Neural cell (in vitro differentiated cells): ENCODE measurements at regions not wholly inside any gene's neighbourhood (a gene's known extent, or its start where the extent isn't known, plus 50 kb on each side); places are given as distances from the start of the nearest gene placed in this dataset.

Experiments used
- H2AFZ ChIP-seq: fragments of 200-600, 300-800 bp; sonication (generic), shearing (Covaris generic); 2 replicates; pipeline ENCODE4 v1.6.0; 2014; ENCODE audit warnings: low read depth, mild to moderate bottlenecking, antibody characterized with exemption, low read length, moderate library complexity
- H3F3A ChIP-seq: fragments of 200-600 bp; shearing (Covaris generic); 2 replicates; pipeline ENCODE4 v1.6.1; 2016; ENCODE audit warnings: mild to moderate bottlenecking, moderate library complexity, mixed read lengths, antibody characterized with exemption, low read length; ENCODE audit not compliant: insufficient read depth, poor library complexity, severe bottlenecking
- H3K27ac ChIP-seq: fragments of 200-600, 300-800 bp; sonication (generic), shearing (Covaris generic); 2 replicates; pipeline ENCODE4 v1.5.1; 2014; ENCODE audit warnings: mild to moderate bottlenecking, low read length, moderate library complexity
- H3K27me3 ChIP-seq: fragments of 300-800, 200-600 bp; sonication (generic), shearing (Covaris generic); 2 replicates; pipeline ENCODE4 v1.6.0; 2014; ENCODE audit warnings: mild to moderate bottlenecking, low read depth, low read length, moderate library complexity; ENCODE audit not compliant: insufficient read depth
- H3K36me3 ChIP-seq: fragments of 300-800, 200-600 bp; sonication (generic), shearing (Covaris generic); 2 replicates; pipeline ENCODE4 v1.5.1; 2014; ENCODE audit warnings: mild to moderate bottlenecking, antibody characterized with exemption, low read length, moderate library complexity; ENCODE audit not compliant: insufficient read depth
- H3K4me2 ChIP-seq: fragments of 300-800, 200-600 bp; sonication (generic), shearing (Covaris generic); 2 replicates; pipeline ENCODE4 v1.6.0; 2014; ENCODE audit warnings: mild to moderate bottlenecking, low read length
- H3K4me3 ChIP-seq: fragments of 300-800, 200-600 bp; sonication (generic), shearing (Covaris generic); 2 replicates; pipeline ENCODE4 v1.5.1; 2014; ENCODE audit warnings: mild to moderate bottlenecking, low read length, moderate library complexity
- H3K79me2 ChIP-seq: fragments of 200-600 bp; shearing (Covaris generic); replicated peaks from 2 replicates; pipeline ENCODE4 v1.6.0; 2014; ENCODE audit warnings: mild to moderate bottlenecking, low read length, moderate library complexity; ENCODE audit not compliant: insufficient read depth
- H3K9ac ChIP-seq: fragments of 300-800, 200-600 bp; sonication (generic), shearing (Covaris generic); 2 replicates; pipeline ENCODE4 v1.6.1; 2016; ENCODE audit warnings: mild to moderate bottlenecking, low read length, mixed read lengths
- H3K9me2 ChIP-seq: fragments of 200-600 bp; shearing (Covaris generic); 2 replicates; pipeline ENCODE4 v1.6.1; 2016; ENCODE audit warnings: mild to moderate bottlenecking, low read length, mixed read lengths; ENCODE audit not compliant: insufficient read depth
- H3K9me3 ChIP-seq: fragments of 200-600, 300-800 bp; sonication (generic), shearing (Covaris generic); 2 replicates; pipeline ENCODE4 v1.6.1; 2016; ENCODE audit warnings: mild to moderate bottlenecking, mixed run types, low read length, moderate library complexity, mixed read lengths
- H4K20me1 ChIP-seq: fragments of 200-600 bp; shearing (Covaris generic); 2 replicates; pipeline ENCODE4 v1.6.1; 2016; ENCODE audit warnings: mild to moderate bottlenecking, mixed run types; ENCODE audit not compliant: insufficient read depth
- EP300 ChIP-seq: fragments of 450-650 bp; conservative IDR thresholded peaks from 2 replicates; pipeline ENCODE4 v1.6.1; 2014; ENCODE audit warnings: antibody characterized with exemption, mild to moderate bottlenecking, moderate library complexity; ENCODE audit not compliant: poor library complexity, severe bottlenecking
- EZH2 ChIP-seq: fragments of 200-600, 300-800 bp; shearing (Covaris generic), sonication (generic); IDR thresholded peaks from 2 replicates; pipeline ENCODE4 v1.6.1; 2014; ENCODE audit warnings: antibody characterized with exemption, low read length, borderline replicate concordance, mild to moderate bottlenecking; ENCODE audit not compliant: insufficient read depth, poor library complexity, severe bottlenecking
- MXI1 ChIP-seq: fragments of 450-650 bp; conservative IDR thresholded peaks from 2 replicates; pipeline ENCODE4 v1.6.1; 2014; ENCODE audit warnings: antibody characterized with exemption, mild to moderate bottlenecking; ENCODE audit not compliant: poor library complexity, severe bottlenecking
- POLR2AphosphoS5 ChIP-seq: IDR thresholded peaks from 2 replicates; pipeline ENCODE4 v1.6.1; 2012
- RAD21 ChIP-seq: fragments of 450-650 bp; conservative IDR thresholded peaks from 2 replicates; pipeline ENCODE4 v1.6.1; 2014; ENCODE audit warnings: antibody characterized with exemption, mild to moderate bottlenecking, moderate library complexity
- SMC3 ChIP-seq: fragments of 450-650 bp; conservative IDR thresholded peaks from 2 replicates; pipeline ENCODE4 v1.6.1; 2014; ENCODE audit warnings: antibody characterized with exemption, mild to moderate bottlenecking, moderate library complexity; ENCODE audit not compliant: poor library complexity
- TAF1 ChIP-seq: IDR thresholded peaks from 2 replicates; pipeline ENCODE4 v1.6.1; 2012; ENCODE audit warnings: low read depth
- TF ChIP-seq, protein P1 (sequence below): IDR thresholded peaks from 2 replicates; pipeline ENCODE4 v1.6.1; 2012; ENCODE audit warnings: borderline replicate concordance
- TF ChIP-seq, protein P2 (sequence below): fragments of 450-650 bp; IDR thresholded peaks from 2 replicates; pipeline ENCODE4 v1.5.1; 2014; ENCODE audit warnings: antibody characterized with exemption, mild to moderate bottlenecking, moderate library complexity; ENCODE audit not compliant: poor library complexity, severe bottlenecking

DNA sequence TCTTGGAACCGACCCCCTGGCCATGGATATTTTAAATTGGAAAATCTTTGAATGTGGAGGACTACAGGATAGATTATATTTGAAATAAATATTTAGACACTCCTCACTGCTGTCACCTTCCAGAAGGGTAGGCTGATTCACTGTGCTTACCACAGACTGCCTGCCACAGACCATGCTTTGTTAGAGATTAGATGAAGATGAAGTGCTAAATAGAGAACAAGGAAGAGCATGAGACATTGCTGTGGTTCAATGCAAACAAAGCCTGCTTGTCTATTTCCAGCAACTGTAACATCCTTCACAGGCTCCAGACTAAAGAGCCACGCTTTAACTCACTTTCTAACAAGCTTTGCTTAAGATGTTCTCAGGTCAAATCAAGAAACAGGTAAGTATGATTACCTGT, 81.0 kb upstream of the TMEM17 start:
- H3K27ac ChIP-seq, result no peak overlapping the region
- no peaks in the 10 kb centered on the region for H3K9me2 ChIP-seq
- H3K4me3 ChIP-seq, result no peak overlapping the region
- no peaks in the 10 kb centered on the region for H3K27me3 ChIP-seq
- H3K9ac ChIP-seq, result no peak overlapping the region
- H2AFZ ChIP-seq, result no peak overlapping the region
- H3K9me3 ChIP-seq, result no peaks in the 10 kb centered on the region
- H4K20me1 ChIP-seq, result no peaks in the 10 kb centered on the region
- no peaks in the 10 kb centered on the region for H3K79me2 ChIP-seq
- H3F3A ChIP-seq, result no peaks in the 10 kb centered on the region
- no peak overlapping the region for H3K4me2 ChIP-seq
- TF ChIP-seq TAF1 (no peak), SMC3 (no peak), RAD21 (no peak), MXI1 (no peak), EP300 (no peak), EZH2 (no peak), POLR2AphosphoS5 (no peak)
- TF ChIP-seq, protein P1, sequence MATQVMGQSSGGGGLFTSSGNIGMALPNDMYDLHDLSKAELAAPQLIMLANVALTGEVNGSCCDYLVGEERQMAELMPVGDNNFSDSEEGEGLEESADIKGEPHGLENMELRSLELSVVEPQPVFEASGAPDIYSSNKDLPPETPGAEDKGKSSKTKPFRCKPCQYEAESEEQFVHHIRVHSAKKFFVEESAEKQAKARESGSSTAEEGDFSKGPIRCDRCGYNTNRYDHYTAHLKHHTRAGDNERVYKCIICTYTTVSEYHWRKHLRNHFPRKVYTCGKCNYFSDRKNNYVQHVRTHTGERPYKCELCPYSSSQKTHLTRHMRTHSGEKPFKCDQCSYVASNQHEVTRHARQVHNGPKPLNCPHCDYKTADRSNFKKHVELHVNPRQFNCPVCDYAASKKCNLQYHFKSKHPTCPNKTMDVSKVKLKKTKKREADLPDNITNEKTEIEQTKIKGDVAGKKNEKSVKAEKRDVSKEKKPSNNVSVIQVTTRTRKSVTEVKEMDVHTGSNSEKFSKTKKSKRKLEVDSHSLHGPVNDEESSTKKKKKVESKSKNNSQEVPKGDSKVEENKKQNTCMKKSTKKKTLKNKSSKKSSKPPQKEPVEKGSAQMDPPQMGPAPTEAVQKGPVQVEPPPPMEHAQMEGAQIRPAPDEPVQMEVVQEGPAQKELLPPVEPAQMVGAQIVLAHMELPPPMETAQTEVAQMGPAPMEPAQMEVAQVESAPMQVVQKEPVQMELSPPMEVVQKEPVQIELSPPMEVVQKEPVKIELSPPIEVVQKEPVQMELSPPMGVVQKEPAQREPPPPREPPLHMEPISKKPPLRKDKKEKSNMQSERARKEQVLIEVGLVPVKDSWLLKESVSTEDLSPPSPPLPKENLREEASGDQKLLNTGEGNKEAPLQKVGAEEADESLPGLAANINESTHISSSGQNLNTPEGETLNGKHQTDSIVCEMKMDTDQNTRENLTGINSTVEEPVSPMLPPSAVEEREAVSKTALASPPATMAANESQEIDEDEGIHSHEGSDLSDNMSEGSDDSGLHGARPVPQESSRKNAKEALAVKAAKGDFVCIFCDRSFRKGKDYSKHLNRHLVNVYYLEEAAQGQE, result no peak
- TF ChIP-seq, protein P2, sequence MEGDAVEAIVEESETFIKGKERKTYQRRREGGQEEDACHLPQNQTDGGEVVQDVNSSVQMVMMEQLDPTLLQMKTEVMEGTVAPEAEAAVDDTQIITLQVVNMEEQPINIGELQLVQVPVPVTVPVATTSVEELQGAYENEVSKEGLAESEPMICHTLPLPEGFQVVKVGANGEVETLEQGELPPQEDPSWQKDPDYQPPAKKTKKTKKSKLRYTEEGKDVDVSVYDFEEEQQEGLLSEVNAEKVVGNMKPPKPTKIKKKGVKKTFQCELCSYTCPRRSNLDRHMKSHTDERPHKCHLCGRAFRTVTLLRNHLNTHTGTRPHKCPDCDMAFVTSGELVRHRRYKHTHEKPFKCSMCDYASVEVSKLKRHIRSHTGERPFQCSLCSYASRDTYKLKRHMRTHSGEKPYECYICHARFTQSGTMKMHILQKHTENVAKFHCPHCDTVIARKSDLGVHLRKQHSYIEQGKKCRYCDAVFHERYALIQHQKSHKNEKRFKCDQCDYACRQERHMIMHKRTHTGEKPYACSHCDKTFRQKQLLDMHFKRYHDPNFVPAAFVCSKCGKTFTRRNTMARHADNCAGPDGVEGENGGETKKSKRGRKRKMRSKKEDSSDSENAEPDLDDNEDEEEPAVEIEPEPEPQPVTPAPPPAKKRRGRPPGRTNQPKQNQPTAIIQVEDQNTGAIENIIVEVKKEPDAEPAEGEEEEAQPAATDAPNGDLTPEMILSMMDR, result no peak
- no peaks in the 10 kb centered on the region for H3K36me3 ChIP-seq

DNA sequence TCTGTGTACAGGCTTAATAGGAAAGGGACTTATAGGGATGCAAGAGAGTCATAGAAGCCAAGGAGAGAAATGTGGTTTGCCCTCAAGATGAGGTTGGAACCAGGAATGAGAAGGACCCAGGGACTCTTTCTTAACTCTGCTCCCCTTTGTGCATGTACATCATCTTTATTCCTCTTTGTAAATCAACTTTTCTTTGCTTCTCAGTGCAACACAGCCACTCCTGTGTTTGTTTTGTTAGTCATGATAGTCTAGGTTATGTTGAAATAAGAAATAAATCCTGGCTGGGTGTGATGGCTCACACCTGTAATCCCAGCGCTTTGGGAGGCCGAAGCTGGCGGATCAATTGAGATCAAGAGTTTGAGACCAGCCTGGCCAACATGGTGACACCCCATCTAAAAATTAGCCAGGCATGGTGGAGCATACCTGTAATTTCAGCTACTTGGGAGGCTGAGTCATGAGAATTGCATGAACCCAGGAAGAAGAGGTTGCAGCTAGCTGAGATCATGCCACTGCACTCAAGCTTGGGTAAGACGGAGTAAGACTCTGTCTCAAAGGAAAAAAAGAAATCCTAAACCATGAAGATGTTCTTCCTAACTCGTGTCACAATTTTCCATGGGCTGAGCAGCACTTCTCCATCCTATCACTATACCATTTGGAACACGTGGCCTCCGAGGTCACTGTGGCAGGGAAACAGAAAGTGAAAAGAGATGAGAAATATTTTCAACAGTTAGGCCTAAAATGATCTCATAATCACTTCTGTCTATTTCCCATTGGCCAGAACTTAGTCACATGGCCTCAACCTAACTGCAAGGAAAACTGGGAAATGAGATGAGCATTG, 73.0 kb upstream of the TMEM17 start:
- Histone ChIP-seq H4K20me1 (no peaks in the 10 kb centered on the region), H3K79me2 (no peaks in the 10 kb centered on the region), H3K4me2 (no peak overlapping the region), H2AFZ (no peak overlapping the region), H3K36me3 (no peaks in the 10 kb centered on the region), H3K9me2 (no peaks in the 10 kb centered on the region), H3K27ac (no peak overlapping the region), H3F3A (no peaks in the 10 kb centered on the region), H3K9me3 (no peaks in the 10 kb centered on the region), H3K9ac (no peak overlapping the region), H3K27me3 (no peaks in the 10 kb centered on the region), H3K4me3 (no peak overlapping the region)
- TF ChIP-seq RAD21, result no peak
- TF ChIP-seq, protein P1, result no peak
- TF ChIP-seq SMC3, result no peak
- TF ChIP-seq, protein P2, result no peak
- TF ChIP-seq MXI1, result no peak
- no peak for TF ChIP-seq POLR2AphosphoS5
- TF ChIP-seq EZH2, result no peak
- no peak for TF ChIP-seq EP300
- TF ChIP-seq TAF1, result no peak
